GM12892 (cell line): ENCODE measurements at regions not wholly inside any gene's neighbourhood (a gene's known extent, or its start where the extent isn't known, plus 50 kb on each side); places are given as distances from the start of the nearest gene placed in this dataset.

ENCODE experiments used
- POLR2A ChIP-seq: IDR thresholded peaks from 2 replicates; pipeline ENCODE4 v1.6.1; 2011; ENCODE audit warnings: low read depth, low read length, control low read depth
- POLR2AphosphoS5 ChIP-seq: IDR thresholded peaks from 2 replicates; pipeline ENCODE4 v1.6.1; 2011; ENCODE audit warnings: low read depth, low read length, control low read depth

GRCh38 chr7:136526408-136527105, 341.9 kb upstream of the CHRM2 start:
- TF ChIP-seq POLR2AphosphoS5: no peak
- TF ChIP-seq POLR2A: no peak
